Activated CD4-positive, alpha-beta T cell treated with anti-CD3 and anti-CD28 coated beads for 4 hours (primary cell): ENCODE measurements at regions not wholly inside any gene's neighbourhood (a gene's known extent, or its start where the extent isn't known, plus 50 kb on each side); places are given as distances from the start of the nearest gene placed in this dataset.
"Not testable (repeated sequence)": the region's sequence is repeated elsewhere in the genome, so short reads cannot be mapped to it uniquely, and the experiment has no call there.

Experiments used
- DNase-seq, 2 donors: peaks; one replicate each; pipeline ENCODE4 v3.0.0-alpha.2; 2020

DNA sequence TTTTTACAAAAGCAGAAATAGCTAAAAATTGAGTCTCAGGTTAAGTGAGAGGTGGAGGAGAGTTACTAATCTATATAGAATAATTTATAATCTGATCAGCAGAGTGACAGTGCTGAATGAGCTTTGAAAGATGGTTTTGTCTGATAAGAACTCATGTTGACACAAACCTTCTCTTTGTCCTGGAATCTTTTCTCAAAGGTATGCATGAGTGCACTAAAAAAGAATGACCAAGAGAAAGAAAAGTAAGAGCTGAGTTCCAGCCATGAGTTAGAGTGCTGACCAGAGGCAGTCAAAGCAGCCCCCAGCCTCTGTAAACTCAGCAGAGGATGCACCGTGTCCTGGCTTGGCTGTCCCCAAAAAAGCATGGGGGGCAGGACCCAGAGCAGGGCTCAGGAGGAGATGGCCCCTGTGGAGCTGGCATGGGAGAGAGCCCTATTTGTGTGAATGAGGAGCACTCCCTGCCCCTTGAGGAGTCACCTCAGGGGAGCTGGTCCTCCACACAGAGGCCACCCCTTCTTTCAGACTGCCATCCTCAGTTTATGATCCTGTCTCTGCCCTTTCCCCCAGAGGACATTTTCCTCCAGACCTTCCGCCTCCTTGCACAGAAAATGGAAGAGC lies 129.8 kb downstream of the SEC23A start:
- DNase-seq = no peak

DNA sequence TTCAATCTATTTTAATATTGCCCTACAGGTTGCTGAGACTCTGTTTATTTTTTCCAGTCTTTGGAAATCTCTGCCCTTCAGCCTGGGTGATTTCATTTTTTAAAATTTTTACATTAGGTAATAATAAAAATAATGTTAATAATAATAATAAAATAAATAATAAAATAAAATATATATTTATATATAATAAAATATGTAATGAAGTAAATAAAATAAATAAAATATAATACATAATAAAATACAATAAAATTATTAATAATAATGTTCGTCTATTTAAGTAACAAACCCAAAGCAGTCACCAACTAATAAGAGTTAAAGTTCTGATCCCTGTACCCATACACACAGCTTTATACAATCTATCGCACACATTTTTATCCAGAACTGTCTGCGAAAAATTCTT lies 130.5 kb downstream of the SEC23A start:
- no peak for DNase-seq

DNA sequence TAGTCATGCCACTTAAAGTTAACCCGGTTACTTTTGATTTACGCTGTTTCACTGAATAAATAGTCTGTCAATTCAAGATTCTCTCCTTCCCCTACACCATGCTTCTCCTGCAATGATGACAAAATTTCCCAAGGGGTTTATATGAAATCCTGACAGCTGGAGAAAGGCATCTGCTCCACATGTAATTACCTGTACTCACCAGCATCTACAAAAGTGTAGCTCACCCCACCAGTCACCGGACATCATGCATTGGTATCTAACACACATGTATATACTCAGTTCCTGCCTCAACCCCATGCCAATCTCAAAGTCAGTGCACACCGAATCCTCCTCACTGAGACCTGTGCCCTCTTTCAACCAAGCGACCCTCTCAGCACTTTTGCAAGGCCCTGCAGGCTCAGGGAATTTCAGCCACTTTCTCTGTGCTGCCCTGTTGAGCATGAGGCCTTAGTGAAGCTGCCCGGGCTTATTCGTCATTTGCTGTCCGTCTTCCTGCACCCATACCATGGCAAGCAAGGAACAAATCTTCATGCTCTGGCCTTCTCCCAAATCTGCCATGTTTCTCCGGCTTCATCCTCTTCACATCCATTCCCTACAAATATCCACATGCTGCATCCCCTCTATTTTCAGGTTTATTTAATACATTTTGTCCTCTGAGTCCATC lies 131.6 kb downstream of the SEC23A start:
- no peak for DNase-seq

DNA sequence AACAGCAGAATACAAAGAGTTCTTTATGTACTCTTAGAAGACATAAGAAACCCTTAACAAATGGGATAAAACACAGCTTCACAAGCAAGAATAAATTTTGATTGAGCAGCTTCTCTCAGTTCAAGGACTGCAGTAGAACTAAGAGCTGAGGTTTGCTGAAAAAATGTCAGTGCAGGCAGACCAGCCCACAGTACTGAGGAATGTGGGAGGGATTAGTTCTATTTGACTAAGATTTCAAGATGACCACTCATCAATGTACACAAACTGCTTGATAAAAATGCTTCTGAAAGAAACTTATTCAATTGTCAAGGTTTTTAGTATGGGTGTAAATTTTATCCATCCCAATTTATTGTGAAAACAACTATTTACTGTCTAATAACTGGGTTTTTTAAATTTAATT lies 138.4 kb downstream of the SEC23A start:
- no peak for DNase-seq

DNA sequence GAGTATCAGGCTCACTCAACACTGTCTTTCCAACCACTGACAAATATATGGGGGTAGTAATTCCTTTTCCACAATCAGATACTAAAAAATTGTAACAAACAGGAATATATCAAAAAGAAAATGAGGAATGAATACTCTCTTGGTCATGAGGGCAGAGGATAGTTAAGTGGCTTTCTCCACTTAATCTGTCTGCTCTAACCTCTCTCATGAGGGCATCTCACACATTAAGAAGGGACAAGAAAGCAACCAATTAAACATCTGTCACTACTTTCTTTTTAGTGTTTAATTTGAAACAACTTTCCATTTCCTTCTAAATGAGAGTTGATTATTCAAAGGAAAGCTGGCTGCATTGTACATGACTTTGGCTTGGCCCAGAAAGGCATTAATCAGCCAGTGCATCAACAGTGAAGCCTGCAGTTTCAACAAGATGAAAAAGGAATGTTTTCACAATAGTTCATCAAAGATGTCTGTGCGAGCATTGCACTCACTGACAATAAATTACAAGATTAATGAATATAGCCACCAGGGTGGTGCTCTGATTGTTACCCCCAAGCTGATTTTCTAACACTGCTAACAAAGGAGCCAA lies 142.0 kb downstream of the SEC23A start:
- DNase-seq = no peak

DNA sequence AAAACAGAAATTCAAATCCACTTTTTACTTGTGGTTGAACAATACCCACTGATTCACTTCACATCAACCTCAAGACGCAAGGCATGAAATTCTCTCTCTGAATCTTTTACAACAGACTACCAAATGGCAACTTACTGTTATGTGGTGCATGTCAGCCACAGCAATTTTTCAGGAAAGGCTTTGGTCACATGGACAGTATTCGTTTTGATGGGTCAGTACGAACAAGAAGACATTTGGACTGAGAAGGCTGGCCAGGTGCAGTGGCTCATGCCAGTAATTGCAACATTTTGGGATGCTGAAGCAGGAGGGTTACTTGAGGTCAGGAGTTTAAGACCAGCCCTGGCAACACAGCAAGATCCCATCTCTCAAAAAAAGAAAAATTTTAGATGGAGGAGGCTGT lies 144.0 kb downstream of the SEC23A start:
- DNase-seq = no peak

DNA sequence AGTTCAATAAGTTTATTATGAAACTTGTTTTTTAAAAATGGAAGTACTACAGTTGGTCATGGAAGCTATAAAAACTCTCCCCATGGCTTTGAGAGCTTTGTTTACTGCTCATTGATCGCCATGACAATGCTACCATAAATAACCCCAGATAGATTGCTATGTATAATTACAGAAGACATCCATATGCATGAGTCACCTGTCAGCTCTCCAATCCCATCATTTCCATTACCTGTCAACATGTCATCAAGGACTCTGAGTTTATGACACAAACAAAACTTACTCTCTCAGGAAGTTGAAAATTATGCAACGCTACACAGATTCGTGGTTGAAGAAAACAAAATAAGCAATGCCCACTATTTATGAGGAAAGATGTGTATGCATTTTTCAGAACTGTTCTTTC lies 144.4 kb downstream of the SEC23A start:
- DNase-seq = no peak

DNA sequence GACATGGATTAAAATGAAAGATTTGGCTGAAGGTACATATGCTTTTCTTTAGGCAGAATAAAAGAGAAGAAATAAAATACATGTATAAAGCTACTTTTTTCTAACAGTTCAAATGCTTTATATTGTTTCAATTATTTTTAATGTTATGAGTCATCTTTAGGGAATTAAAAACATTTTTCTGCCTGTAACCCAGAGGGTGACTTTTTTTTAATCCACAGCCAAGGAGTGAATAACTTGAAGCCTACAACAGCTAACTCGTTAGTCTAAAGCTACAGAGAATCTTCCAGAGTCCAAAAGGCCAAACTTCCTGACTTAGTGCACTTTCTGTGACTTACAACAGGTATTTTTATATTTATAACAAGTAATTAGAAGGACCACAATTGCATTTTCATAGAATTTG lies 151.6 kb downstream of the SEC23A start:
- no peak for DNase-seq

DNA sequence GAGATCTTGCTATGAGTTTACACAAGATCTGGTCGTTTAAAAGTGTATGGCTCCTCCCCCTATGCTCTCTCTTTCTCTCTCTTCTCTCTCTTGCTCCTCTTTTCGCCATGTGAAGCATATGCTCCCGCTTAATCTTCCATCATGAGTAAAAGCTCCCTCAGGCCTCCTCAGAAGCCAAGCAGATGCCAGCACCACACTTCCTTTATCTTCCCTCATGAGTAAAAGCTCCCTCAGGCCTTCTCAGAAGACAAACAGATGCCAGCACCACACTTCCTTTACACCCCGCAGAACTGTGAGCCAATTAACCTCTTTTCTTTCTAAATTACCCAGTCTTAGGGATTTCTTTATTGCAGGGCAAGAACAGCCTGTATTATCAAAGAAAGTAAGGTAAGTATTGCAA lies 152.4 kb downstream of the SEC23A start:
- DNase-seq = no peak

DNA sequence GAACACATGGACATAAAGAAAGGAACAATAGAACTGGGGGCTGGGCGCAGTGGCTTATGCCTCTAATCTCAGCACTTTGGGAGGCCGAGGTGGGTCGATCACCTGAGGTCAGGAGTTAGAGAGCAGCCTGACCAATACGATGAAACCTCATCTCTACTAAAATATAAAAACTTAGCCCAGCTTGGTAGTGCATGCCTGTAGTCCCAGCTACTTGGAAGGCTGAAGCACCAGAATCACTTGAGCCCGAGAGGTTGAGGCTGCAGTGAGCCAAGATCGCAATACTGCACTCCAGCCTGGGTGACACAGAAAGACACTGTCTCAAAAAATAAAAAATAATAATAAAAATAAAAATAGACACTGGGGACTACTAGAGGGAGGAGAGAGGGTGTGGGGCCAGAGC lies 154.5 kb downstream of the SEC23A start:
- DNase-seq = no peak

DNA sequence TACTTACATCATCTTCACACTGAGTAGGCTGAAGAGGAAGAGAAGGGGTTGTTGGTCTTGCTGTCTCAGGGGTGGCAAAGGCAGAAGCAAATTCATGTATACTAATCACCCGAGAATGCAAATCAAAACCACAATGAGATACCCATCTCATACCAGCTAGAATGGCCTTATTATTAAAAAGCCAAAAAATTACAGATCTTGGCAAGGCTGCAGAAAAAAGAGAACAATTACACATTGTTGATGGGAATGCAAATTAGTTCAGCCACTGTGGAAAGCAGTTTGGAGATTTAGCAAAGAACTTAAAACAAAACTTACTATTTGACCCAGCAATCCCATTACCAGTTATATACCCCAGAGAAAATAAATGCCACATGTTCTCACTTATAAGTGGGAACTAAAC lies 154.9 kb downstream of the SEC23A start:
- no peak for DNase-seq

DNA sequence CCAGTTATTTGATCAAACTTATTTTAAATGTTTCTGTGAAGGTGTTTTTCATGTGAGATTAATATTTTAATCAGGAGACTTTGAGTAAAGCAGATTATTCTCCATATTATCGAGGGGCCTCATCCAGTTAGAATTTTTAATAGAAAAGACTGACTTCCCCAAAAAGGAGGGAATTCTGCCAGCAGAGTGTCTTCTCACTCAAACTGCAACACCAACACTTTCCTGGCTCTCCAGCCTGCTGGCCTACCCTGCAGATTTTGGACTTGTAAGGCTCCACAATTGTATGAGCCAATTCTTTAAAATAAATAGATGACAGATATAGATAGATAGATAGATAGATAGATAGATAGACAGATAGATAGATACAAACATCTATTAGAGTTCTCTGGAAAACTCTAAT lies 155.7 kb downstream of the SEC23A start:
- no peak for DNase-seq

DNA sequence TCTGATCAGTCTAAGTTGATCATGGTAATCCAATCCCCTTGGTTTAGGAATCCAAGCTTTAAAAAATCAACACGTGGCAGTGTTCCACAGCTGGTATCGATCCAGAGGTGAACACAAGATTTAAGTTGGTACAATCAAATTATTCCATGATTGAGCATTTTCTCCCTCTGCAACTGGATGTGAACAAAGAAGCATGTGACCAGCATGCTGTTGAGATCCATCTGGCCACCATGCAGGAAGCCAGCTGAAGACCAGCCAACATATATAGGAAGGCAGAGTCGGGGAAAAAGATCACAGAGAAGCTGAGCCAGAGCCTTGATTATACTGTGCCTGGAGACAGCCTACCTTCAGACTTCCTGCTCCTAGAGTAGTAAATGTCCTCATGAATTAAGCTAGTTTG lies 158.3 kb downstream of the SEC23A start:
- DNase-seq = no peak

DNA sequence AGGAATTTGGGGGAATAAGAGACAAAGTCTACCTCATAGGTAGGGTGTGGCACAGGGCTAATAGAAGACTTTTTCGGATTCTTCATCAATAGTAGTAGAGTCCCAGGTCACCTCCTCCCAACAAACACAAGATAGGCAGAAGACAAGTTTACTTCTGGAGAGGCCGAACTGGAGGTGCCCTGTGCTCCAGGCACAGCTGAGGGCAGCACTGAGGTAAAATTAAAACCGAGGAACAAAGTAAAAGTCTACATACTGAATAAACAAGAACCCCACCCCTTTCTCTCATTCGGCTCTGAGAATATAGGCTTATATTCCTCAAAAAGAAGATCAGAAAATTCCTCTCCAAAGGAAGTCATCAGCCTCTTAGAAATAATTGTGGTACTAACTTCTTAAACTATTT lies 161.5 kb downstream of the SEC23A start:
- DNase-seq = no peak

DNA sequence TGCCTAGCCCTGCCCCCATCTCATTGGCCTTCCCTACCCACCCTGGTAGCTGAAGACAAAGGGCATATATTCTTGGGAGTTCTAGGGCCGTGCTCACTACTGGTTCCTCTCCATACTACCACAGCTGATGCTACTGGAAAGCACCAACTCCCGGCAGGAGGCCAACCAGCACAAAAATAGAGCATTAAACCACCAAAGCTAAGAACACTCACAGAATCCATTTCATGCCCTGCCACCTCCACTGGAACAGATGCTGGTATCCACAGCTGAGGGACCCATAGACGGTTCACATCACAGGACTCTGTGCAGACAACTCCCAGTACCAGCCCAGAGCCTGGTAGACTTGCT lies 170.4 kb downstream of the SEC23A start:
- not testable (repeated sequence) for DNase-seq

DNA sequence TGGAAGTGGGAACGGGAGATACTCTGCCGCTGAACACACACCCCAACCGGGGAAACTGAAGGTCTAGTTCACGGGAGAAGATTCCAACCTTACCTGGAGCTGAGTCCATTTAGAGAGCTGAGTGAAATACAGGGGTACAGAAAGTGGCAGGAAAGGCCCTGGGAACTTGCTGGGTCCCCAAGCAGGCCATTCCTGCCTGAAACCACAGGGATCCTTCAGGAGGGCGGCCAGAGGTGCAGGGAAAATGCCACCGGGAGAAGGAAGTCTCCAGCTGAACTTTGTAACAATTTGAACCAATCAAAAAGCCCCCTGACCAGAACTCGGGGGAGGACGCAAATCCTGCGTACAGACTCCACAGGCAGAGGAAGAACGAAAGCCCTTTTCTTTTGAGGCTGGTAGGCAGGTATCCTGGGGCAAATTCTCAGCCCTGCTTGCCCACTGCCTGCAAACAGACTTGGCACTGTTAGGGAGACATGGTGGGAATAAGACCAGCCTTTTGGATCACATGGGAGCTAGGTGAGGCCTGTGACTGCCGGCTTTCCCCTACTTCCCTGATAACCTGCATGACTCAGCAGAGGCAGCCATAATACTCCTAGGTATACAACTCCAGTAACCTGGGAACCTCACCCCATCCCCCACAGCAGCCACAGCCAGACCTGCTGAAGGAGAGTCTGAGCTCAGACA lies 170.9 kb downstream of the SEC23A start:
- no peak for DNase-seq

DNA sequence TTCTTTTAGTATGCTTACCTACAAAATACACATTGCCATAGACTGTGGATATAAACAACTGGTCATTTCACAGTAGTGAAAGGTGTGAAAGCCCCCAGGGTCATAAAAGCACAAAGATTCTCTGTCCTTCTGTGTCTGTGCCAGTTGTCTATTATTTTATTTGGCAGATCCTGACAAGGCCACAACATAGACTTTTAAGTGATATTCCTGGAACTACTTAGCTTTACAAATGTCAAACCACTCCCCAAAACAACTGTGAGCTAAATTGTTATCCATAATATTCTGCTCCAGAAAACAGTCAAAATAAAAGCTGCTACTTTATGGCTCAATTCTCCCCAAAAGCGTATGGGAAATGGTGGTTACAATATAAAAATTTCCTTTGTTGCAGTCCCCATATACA lies 172.1 kb downstream of the SEC23A start:
- DNase-seq = no peak

DNA sequence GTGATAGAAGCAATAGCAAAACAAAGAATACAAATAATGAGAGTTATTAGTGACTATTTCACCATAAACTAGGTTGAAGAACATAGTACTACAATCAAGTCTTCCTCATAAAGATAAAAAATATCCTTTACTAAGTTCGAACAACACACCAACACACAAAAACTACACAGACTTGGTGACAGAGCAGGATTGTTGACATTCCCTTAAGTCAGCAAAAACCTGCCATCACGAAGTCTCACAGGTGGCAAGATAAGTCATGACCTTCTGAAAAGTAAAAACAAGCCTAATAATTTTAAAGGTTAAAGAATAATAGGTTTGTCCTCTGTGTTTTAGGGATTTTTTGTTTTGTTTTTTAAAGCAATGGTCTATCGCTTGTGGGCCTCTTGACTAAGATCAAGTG lies 173.0 kb downstream of the SEC23A start:
- no peak for DNase-seq

DNA sequence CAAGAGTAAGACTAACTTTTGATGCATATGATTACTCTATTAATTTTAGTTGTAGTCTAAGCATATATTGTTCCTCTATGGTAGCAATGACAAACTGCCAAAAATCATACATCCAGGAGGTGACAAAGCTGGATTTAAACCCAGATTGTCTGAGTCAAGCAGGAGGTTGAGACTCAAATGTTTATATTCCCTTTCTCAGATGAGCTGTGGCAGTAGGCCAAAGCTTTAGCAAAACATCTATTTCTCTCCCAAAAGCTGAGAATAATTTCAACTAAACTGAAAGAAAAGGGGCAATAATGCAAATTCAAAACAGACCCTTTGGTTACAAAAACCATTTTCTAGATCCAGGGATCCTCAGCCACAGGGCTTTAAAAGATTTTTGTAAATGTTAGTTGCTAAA lies 173.6 kb downstream of the SEC23A start:
- DNase-seq = no peak

DNA sequence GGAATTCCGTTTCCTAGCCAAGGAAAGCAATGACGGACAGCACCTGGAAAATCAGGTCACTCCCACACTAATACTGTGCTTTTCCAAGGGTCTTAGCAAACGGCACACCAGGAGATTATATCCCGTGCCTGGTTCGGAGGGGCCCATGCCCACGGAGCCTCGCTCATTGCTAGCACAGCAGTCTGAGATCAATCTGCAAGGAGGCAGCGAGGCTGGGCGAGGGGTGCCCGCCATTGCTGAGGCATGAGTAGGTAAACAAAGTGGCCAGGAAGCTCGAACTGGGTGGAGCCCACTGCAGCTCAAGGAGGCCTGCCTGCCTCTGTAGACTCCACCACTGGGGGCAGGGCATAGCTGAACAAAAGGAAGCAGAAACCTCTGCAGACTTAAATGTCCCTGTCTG lies 181.1 kb downstream of the SEC23A start:
- DNase-seq = not testable (repeated sequence)

DNA sequence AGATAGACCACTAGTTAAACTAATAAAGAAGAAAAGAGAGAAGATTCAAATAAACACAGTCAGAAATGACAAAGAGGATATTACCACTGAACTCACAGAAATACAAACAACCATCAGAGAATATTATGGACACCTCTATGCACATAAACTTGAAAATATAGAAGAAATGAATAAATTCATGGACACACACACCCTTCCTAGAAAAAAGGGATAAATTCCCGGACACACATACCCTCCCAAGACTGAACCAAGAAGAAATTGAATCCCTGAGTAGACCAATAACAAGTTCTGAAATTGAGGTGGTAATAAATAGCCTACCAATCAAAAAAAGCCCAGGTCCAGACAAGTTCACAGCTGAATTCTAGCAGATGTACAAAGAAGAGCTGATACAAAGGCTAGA lies 187.9 kb downstream of the SEC23A start:
- no peak for DNase-seq

DNA sequence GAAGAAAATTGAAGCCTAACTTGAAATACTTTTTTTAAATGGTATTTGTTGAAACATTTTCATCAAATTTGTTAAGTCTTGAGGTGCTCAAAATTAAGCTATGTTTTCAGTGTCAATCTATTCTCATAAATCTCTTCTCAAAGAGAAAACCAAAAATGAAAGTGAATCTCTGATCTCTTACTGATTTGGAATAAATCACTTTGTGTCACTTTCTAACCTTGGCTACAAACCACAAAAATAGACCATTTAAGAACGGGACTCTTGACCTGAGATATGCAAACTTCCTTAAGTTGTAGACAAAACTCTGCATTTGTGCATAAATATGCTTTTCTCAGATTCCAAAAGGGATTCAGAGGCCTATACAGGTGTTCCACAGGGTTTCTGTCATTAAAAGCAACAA lies 192.9 kb downstream of the SEC23A start:
- no peak for DNase-seq

DNA sequence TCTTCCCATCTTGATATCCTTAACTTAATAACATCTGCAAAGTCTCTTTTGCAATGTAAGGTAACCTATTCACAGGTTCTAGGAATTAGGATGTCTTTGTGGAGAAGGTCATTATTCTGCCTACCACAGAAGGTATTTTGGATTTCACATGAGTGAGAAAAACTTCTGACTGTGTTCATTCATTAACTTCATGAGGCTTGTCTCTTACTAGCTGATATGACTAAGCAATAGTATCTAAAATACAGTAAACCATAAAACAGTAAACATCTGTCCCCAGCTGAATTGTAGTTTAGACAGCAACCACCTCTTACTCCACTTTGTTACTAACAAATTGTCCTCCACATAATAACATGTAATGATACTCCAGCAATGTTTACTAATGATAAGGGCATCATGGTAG lies 198.1 kb downstream of the SEC23A start:
- DNase-seq = no peak

DNA sequence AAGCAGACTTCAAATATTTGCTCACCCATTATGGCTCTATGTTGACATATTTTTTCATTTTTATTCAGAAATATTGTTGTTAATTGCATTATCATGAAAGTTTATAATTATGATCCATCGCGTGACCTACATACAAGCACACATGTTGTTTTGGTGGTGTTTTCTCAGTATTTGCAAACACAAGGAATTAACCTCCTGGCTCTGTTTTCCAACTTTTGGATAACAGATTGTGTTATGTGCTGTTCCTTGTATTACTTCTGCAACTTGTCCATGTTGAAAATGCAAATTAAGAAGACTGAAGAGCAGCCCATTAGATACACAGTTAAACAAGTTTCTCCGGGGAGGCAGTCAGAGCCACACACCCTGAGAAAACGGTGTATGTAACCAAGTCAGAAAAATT lies 201.2 kb downstream of the SEC23A start:
- DNase-seq = no peak
